ENCODE measurements at regions not wholly inside any gene's neighbourhood (a gene's known extent, or its start where the extent isn't known, plus 50 kb on each side); places are given as distances from the start of the nearest gene placed in this dataset.

DNA sequence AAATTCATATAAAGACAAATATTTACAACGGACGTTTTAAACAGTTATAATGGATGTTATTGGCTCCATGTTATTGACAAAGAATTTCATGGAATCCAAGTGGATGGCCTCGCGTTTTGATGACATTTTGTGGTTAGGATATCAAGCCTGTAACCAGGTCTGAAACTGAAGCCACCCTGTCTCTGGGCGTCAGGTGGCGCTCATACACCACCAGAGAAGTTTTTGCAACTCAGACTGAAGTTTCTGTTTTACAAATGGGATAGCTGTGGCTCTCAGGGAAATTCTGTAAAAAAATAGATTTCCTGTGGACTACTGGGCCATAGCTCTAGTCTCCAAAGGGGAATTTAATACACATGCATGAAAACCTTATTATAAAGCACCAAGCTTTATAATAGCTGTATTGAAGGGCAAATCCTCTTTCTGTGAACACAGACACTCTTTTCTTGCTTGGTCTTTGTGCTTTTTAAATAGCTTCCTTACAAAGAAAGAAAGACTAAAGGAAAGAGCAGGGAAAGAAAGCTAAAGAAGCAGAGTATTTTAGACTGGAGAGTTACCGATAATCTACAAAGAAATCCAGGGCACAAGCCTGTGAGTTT lies 86.7 kb downstream of the C18orf54 start:
- no peak overlapping the region for H3K27ac ChIP-seq
- H3K27me3 ChIP-seq, result peaks cover 0 to 10% (median 0%) of the 10 kb centered on the region in 4 donors
- no peaks in the 10 kb centered on the region for H3K9me3 ChIP-seq
- no peak for DNase-seq
- no peak overlapping the region for H3K4me3 ChIP-seq
- no peaks in the 10 kb centered on the region for H3K4me1 ChIP-seq
- no peaks in the 10 kb centered on the region for H3K36me3 ChIP-seq
- intact Hi-C loops (cut with DNase I), result no loop called here
- TF ChIP-seq POLR2A (IDR thresholded peaks at IDR 0.05), result no peak
- TF ChIP-seq, protein P1, sequence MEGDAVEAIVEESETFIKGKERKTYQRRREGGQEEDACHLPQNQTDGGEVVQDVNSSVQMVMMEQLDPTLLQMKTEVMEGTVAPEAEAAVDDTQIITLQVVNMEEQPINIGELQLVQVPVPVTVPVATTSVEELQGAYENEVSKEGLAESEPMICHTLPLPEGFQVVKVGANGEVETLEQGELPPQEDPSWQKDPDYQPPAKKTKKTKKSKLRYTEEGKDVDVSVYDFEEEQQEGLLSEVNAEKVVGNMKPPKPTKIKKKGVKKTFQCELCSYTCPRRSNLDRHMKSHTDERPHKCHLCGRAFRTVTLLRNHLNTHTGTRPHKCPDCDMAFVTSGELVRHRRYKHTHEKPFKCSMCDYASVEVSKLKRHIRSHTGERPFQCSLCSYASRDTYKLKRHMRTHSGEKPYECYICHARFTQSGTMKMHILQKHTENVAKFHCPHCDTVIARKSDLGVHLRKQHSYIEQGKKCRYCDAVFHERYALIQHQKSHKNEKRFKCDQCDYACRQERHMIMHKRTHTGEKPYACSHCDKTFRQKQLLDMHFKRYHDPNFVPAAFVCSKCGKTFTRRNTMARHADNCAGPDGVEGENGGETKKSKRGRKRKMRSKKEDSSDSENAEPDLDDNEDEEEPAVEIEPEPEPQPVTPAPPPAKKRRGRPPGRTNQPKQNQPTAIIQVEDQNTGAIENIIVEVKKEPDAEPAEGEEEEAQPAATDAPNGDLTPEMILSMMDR (IDR thresholded peaks at IDR 0.05), result peak in 5 of 6 experiments; percentile 48 to 75 (median 61)
- whole genome bisulfite sequencing, 2 donors, result 11 to 13% methylated on average over 7 of the region's 7 CpGs

DNA sequence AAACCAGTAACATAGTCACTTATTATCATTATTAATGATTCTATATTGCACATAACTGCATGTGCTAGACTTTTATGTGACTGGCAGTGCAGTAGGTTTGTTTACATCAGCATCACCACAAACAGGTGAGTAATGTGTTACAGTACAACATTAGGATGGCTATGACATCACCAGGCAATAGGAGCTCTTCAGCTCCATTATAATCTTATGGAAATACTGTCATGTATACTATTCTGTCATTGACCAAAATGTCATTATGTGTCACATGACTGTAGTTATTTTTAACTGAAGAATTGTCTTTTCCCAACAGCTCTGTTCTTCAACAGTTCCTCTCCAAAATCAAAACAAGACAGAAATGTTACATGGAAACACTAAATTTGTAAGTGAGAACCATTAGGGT lies 96.3 kb downstream of the C18orf54 start:
- no peak overlapping the region for H3K4me3 ChIP-seq
- H3K27ac ChIP-seq, result no peak overlapping the region
- H3K36me3 ChIP-seq, result no peaks in the 10 kb centered on the region
- TF ChIP-seq, protein P1 (IDR thresholded peaks at IDR 0.05), result no peak
- TF ChIP-seq POLR2A (IDR thresholded peaks at IDR 0.05), result no peak
- peaks cover 0 to under 1% (median 0%) of the 10 kb centered on the region in 4 donors for H3K27me3 ChIP-seq
- intact Hi-C loops (cut with DNase I), result no loop called here
- H3K4me1 ChIP-seq, result no peaks in the 10 kb centered on the region
- H3K9me3 ChIP-seq, result no peaks in the 10 kb centered on the region
- no peak for DNase-seq

DNA sequence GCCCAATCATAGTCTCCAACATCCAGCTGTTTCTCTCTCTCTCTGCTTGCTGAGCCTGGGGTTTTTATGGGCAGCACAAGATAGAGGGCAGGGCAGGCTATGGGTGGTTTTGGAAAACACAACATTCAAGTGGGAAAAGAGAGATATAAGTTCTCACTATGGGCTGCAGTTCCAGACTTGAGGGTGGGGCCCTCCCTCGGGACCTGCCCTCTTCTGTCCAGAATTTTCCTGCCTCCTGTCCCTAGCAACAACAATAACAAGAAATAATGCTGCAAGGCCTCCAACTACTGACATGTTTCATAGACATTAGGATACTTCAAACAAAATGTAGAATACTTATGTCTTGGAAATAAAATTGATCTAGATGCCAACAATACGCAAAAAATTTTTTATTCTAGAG lies 107.8 kb downstream of the C18orf54 start:
- Histone ChIP-seq H3K27me3 (no peaks in the 10 kb centered on the region), H3K4me1 (peaks cover 0 to 11% (median 0%) of the 10 kb centered on the region in 3 donors), H3K9me3 (no peaks in the 10 kb centered on the region), H3K36me3 (no peaks in the 10 kb centered on the region), H3K4me3 (no peak overlapping the region), H3K27ac (no peak overlapping the region)
- DNase-seq, result no peak
- TF ChIP-seq, protein P1 (IDR thresholded peaks at IDR 0.05), result no peak
- no peak for TF ChIP-seq POLR2A (IDR thresholded peaks at IDR 0.05)
- WGBS, 2 donors, result 67 to 93% methylated on average over 2 of the region's 2 CpGs
- intact Hi-C loops (cut with DNase I), result no loop called here

DNA sequence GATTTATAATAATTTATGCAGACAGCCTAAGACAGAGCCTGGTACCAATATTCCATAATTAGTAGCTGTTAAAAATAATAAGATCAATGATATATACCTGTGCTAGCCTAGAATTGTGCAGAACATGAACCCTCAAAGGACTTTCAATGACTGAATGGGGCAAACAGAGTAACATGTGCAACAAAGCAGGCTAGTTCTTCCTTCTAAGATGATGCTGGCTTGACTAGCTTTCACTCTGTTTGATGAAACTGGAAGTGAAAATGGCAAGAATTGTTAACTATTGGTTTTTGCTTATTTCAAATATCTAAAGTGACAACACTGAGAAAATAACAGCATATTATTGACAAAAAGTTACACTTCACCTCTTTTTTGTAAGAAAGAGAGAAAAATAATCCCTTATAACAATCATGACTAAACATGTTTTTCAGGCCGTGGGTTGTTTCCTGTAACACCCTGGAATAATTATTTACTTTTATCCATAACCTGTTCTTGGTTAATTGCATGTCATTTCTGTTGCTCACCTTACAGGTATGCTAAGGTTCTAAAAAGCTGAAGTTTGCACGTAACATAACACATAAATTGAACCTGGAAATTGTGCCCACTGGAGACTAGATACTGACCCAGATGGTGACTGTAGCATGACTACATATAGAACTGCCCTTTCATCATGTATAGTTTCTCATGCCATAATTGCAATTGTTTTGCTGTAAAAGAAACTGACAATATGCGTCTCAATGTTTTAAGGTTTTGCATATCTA lies 108.7 kb downstream of the C18orf54 start:
- no peak for TF ChIP-seq POLR2A (IDR thresholded peaks at IDR 0.05)
- TF ChIP-seq, protein P1 (IDR thresholded peaks at IDR 0.05), result no peak
- H3K4me1 ChIP-seq, result peaks cover 0 to 11% (median 0%) of the 10 kb centered on the region in 3 donors
- WGBS, 2 donors, result 38 to 43% methylated on average over 3 of the region's 3 CpGs
- intact Hi-C loops (cut with DNase I), result no loop called here
- no peaks in the 10 kb centered on the region for H3K27me3 ChIP-seq
- no peaks in the 10 kb centered on the region for H3K36me3 ChIP-seq
- H3K9me3 ChIP-seq, result no peaks in the 10 kb centered on the region
- no peak overlapping the region for H3K4me3 ChIP-seq
- H3K27ac ChIP-seq, result peak overlapping the region in 1 of 4 donors; percentile 49
- DNase-seq, result no peak

DNA sequence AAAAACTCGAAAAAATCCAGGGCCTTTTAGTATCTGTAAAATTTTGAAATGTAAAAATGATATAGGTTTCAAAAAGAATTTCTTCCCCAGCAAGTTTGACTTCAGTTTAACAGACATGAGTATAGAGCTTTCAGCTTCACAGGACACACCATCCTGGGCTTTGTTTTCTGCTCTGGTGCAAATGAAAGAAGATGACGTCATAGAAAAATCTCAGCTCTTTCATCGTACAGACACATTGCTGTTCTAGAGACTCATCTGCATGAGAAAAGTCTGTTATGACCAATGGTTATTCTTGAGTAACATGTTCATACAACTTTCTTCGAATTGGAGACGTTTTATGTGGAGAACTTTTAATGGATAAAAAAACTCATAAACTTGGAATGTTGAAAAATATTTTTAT lies 111.7 kb upstream of the DYNAP start:
- no peak for DNase-seq
- WGBS, 2 donors, result 36 to 45% methylated on average over 5 of the region's 5 CpGs
- no peak for TF ChIP-seq POLR2A (IDR thresholded peaks at IDR 0.05)
- TF ChIP-seq, protein P1 (IDR thresholded peaks at IDR 0.05), result no peak

More for the DNA sequence above, 111.7 kb upstream of the DYNAP start:
- intact Hi-C loops (cut with DNase I), result no loop called here
- Histone ChIP-seq H3K36me3 (no peaks in the 10 kb centered on the region), H3K4me1 (no peaks in the 10 kb centered on the region), H3K4me3 (no peak overlapping the region), H3K27me3 (peaks cover 0 to under 1% (median 0%) of the 10 kb centered on the region in 4 donors), H3K9me3 (no peaks in the 10 kb centered on the region), H3K27ac (no peak overlapping the region)
